Uterus (tissue), 2 donors: ENCODE measurements at regions not wholly inside any gene's neighbourhood (a gene's known extent, or its start where the extent isn't known, plus 50 kb on each side); places are given as distances from the start of the nearest gene placed in this dataset.

Source experiments
- POLR2A ChIP-seq, 2 donors: fragments of 450-650 bp; IDR thresholded peaks; one replicate each; pipeline ENCODE4 v1.6.1; 2016; ENCODE audit warnings: antibody characterized with exemption in 2 of 2, mild to moderate bottlenecking in 1 of 2, moderate library complexity in 1 of 2
- TF ChIP-seq, protein P1 (sequence below), 4 experiments: fragments of 200-600 bp in 2 of 4; fragments of 450-650 bp in 2 of 4; sonication (generic) in 2 of 4; IDR thresholded peaks; one replicate each; pipeline ENCODE4 v1.5.1; 2016 to 2019; ENCODE audit warnings: antibody characterized with exemption in 4 of 4, mild to moderate bottlenecking in 2 of 4, moderate library complexity in 1 of 4

DNA sequence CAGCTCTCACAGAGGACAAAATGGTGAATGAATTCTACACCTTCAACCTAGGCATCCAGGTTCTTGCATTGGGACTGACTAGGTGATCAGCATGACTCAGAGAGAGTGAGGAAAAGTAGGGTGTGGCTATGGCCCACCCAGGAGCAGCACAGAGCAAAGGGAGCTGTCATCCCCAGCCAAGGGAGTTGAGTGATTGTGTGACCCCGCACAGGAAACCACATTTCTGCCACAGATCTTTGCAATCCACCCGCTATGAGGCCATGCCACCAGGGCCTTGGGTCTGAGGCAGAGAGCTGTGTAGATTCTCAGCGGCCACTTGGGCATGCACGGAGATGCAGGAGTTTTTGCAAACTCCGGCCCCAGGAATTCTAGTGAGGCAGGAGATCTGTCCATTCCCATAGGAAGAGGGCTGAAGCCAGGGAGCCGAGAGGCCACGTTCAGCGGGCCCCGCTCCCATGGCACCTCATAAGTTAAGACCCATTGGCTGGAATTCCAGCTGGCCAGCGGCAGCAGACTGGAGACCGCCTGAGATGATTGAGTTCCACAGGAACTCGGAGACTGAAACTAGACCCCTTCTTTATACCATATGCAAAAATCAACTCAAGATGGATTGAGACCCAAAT lies 75.9 kb downstream of the NAA11 start:
- TF ChIP-seq POLR2A (IDR thresholded peaks at IDR 0.05): no peak
- TF ChIP-seq, protein P1, sequence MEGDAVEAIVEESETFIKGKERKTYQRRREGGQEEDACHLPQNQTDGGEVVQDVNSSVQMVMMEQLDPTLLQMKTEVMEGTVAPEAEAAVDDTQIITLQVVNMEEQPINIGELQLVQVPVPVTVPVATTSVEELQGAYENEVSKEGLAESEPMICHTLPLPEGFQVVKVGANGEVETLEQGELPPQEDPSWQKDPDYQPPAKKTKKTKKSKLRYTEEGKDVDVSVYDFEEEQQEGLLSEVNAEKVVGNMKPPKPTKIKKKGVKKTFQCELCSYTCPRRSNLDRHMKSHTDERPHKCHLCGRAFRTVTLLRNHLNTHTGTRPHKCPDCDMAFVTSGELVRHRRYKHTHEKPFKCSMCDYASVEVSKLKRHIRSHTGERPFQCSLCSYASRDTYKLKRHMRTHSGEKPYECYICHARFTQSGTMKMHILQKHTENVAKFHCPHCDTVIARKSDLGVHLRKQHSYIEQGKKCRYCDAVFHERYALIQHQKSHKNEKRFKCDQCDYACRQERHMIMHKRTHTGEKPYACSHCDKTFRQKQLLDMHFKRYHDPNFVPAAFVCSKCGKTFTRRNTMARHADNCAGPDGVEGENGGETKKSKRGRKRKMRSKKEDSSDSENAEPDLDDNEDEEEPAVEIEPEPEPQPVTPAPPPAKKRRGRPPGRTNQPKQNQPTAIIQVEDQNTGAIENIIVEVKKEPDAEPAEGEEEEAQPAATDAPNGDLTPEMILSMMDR (IDR thresholded peaks at IDR 0.05): no peak
